Right atrium auricular region (tissue), 2 donors: ENCODE measurements at regions not wholly inside any gene's neighbourhood (a gene's known extent, or its start where the extent isn't known, plus 50 kb on each side); places are given as distances from the start of the nearest gene placed in this dataset.

Experiments used
- DNase-seq: peaks from one replicate; pipeline ENCODE4 v3.0.0-alpha.2; 2019; ENCODE audit warnings: low spot score
- H3K27ac ChIP-seq, 2 donors: fragments of 200-600 bp; sonication (generic); 1 replicate in 1 of 2; 2 replicates in 1 of 2; pipeline ENCODE4 v1.5.1; 2016 to 2019
- H3K27me3 ChIP-seq, 2 donors: fragments of 200-600 bp; sonication (generic); one replicate each; pipeline versions ENCODE4 v1.5.1 to v1.6.0; 2017 to 2019
- H3K36me3 ChIP-seq: fragments of 200-600 bp; sonication (generic); one replicate; pipeline ENCODE4 v1.5.1; 2016
- H3K4me1 ChIP-seq, 2 donors: fragments of 200-600 bp; sonication (generic); one replicate each; pipeline versions ENCODE4 v1.5.1 to v1.6.0; 2017 to 2019
- H3K4me3 ChIP-seq, 2 donors: fragments of 200-600 bp; sonication (generic); 1 replicate in 1 of 2; 2 replicates in 1 of 2; pipeline ENCODE4 v1.5.1; 2017 to 2019; ENCODE audit warnings: mild to moderate bottlenecking in 1 of 2, moderate library complexity in 1 of 2
- H3K9me3 ChIP-seq, 2 donors: fragments of 200-600 bp; sonication (generic); one replicate each; pipeline ENCODE4 v1.5.1; 2019
- CTCF ChIP-seq, 2 donors: fragments of 200-600 bp; sonication (generic); IDR thresholded peaks; one replicate each; pipeline ENCODE4 v1.5.1; 2019; ENCODE audit warnings: antibody characterized with exemption in 2 of 2

DNA sequence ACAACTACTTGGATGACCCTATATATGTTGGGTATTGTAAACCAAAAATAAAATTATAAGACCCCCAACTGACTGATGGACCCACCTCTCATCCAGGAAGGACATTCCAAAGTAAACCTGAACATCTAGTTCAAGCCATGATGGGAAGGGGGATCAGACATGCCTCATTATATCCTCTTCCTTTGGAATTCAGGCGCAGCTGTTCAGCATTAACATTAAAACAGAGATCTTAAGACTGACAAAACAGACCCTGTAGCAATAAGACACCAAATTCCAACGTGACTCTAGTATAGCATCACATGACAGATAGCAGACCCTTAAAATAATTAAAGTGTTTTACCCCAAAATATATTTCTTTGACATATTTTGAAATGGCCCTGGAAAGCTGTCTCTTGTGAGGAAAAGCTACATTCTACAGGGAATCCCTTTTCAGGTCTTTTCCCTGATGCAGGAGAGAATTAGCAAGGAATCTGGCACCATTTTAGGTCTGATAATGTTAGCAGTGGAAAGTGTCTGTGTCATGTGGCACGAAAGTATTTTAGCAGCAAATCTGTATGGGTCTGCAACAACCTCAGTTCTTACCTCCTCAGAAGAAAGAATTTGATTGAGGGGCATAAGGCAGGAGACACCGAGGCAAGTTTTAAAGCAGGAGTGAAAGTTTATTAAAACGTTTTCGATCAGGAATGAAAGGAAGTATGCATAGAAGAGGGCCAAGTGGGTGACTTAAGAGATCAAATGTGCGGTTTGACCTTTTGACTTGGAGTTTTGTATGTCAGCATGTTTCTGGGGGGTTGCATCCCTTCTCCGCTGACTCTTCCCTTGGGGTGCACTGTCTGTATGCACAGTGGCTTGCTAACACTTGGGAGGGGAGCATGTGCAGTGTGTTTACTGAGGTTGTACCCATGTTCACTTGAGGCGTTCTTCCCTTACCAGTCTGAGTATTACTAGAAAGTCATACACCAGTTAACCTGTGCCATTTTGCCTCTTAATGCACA, 236.6 kb upstream of the PPP1R3A start:
- no peak for DNase-seq
- no peak for TF ChIP-seq CTCF (IDR thresholded peaks at IDR 0.05)
- Histone ChIP-seq H3K4me3 (no peak overlapping the region), H3K36me3 (no peaks in the 10 kb centered on the region), H3K4me1 (no peaks in the 10 kb centered on the region), H3K27me3 (no peaks in the 10 kb centered on the region), H3K27ac (no peak overlapping the region), H3K9me3 (no peaks in the 10 kb centered on the region)

- no peaks in the 10 kb centered on the region for H3K27me3 ChIP-seq
- no peak overlapping the region for H3K4me3 ChIP-seq
- H3K36me3 ChIP-seq: no peaks in the 10 kb centered on the region
- no peak for DNase-seq
- no peak for TF ChIP-seq CTCF (IDR thresholded peaks at IDR 0.05)
- H3K27ac ChIP-seq: no peak overlapping the region
- H3K4me1 ChIP-seq: no peaks in the 10 kb centered on the region
- H3K9me3 ChIP-seq: no peaks in the 10 kb centered on the region
These were observed 234.9 kb upstream of the PPP1R3A start for GRCh38 chr7:114153700-114154099.

GRCh38 chr7:114152314-114152938, 233.6 kb upstream of the PPP1R3A start:
- Histone ChIP-seq H3K36me3 (no peaks in the 10 kb centered on the region), H3K27me3 (no peaks in the 10 kb centered on the region), H3K4me1 (no peaks in the 10 kb centered on the region), H3K27ac (no peak overlapping the region), H3K4me3 (no peak overlapping the region), H3K9me3 (no peaks in the 10 kb centered on the region)
- TF ChIP-seq CTCF (IDR thresholded peaks at IDR 0.05): no peak
- DNase-seq: no peak

GRCh38 chr7:114151777-114152176, 233.0 kb upstream of the PPP1R3A start:
- Histone ChIP-seq H3K4me3 (no peak overlapping the region), H3K4me1 (no peaks in the 10 kb centered on the region), H3K27ac (no peak overlapping the region), H3K36me3 (no peaks in the 10 kb centered on the region), H3K27me3 (no peaks in the 10 kb centered on the region), H3K9me3 (no peaks in the 10 kb centered on the region)
- no peak for DNase-seq
- TF ChIP-seq CTCF (IDR thresholded peaks at IDR 0.05): no peak

DNA sequence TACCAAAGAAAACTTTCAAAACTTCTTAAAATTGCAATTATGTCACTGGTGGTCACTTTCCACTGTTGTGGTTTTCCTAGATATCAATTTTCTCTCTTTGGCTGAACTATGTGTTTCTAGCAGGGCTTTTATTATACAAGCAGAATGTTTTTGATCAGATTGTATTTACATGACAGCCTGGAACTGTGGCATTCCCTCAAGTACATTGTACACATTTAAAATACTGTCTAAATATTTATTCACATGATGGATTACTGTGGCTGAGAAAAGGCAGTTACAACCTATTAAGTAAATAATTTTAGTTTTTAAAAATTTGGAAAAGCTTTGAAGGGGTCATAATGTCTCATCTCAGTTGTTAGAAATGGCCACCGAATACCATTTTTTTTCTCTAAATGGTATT, 231.9 kb upstream of the PPP1R3A start:
- TF ChIP-seq CTCF (IDR thresholded peaks at IDR 0.05): no peak
- no peaks in the 10 kb centered on the region for H3K36me3 ChIP-seq
- no peaks in the 10 kb centered on the region for H3K9me3 ChIP-seq
- no peak overlapping the region for H3K27ac ChIP-seq
- H3K27me3 ChIP-seq: no peaks in the 10 kb centered on the region
- no peaks in the 10 kb centered on the region for H3K4me1 ChIP-seq
- no peak overlapping the region for H3K4me3 ChIP-seq
- no peak for DNase-seq
